IMR-90 (cell line): ENCODE measurements at regions not wholly inside any gene's neighbourhood (a gene's known extent, or its start where the extent isn't known, plus 50 kb on each side); places are given as distances from the start of the nearest gene placed in this dataset.
A peak's percentile ranks its signal among the peaks of the same experiment; 100 is the strongest.

Source experiments
- CEBPB ChIP-seq: IDR thresholded peaks from 2 replicates; pipeline ENCODE4 v1.6.1; 2012; ENCODE audit warnings: low read depth, low read length, improper control_type of control experiment
- CTCF ChIP-seq: conservative IDR thresholded peaks from 2 replicates; pipeline ENCODE4 v1.5.1; 2012; ENCODE audit warnings: mild to moderate bottlenecking, low read depth, low read length, improper control_type of control experiment
- ELK1 ChIP-seq: fragments of 150-350 bp; IDR thresholded peaks from 2 replicates; pipeline ENCODE4 v1.6.1; 2016; ENCODE audit warnings: low read depth, mild to moderate bottlenecking, low read length, moderate library complexity, borderline replicate concordance
- MAFK ChIP-seq: IDR thresholded peaks from 2 replicates; pipeline ENCODE4 v1.6.1; 2012; ENCODE audit warnings: low read depth, low read length, improper control_type of control experiment
- MXI1 ChIP-seq: IDR thresholded peaks from 2 replicates; pipeline ENCODE4 v1.6.1; 2012; ENCODE audit warnings: low read depth, mild to moderate bottlenecking, low read length, moderate library complexity, borderline replicate concordance
- NFE2L2 ChIP-seq: fragments of 150-350 bp; IDR thresholded peaks from 2 replicates; pipeline ENCODE4 v1.6.1; 2016; ENCODE audit warnings: low read depth, mild to moderate bottlenecking, low read length
- POLR2A ChIP-seq: IDR thresholded peaks from 2 replicates; pipeline ENCODE4 v1.6.1; 2012; ENCODE audit warnings: mild to moderate bottlenecking, low read depth, low read length
- RAD21 ChIP-seq: IDR thresholded peaks from 2 replicates; pipeline ENCODE4 v1.6.1; 2012; ENCODE audit warnings: low read length, improper control_type of control experiment
- RCOR1 ChIP-seq: IDR thresholded peaks from 2 replicates; pipeline ENCODE4 v1.6.1; 2012; ENCODE audit warnings: mild to moderate bottlenecking, low read length, improper control_type of control experiment; ENCODE audit not compliant: insufficient replicate concordance
- SMC3 ChIP-seq: fragments of 150-350 bp; IDR thresholded peaks from 2 replicates; pipeline ENCODE4 v1.6.1; 2016; ENCODE audit warnings: low read depth, mild to moderate bottlenecking, antibody characterized with exemption, low read length, moderate library complexity
- USF2 ChIP-seq: fragments of 150-350 bp; IDR thresholded peaks from 2 replicates; pipeline ENCODE4 v1.6.1; 2017; ENCODE audit warnings: mild to moderate bottlenecking, antibody characterized with exemption, low read length, low read depth

DNA sequence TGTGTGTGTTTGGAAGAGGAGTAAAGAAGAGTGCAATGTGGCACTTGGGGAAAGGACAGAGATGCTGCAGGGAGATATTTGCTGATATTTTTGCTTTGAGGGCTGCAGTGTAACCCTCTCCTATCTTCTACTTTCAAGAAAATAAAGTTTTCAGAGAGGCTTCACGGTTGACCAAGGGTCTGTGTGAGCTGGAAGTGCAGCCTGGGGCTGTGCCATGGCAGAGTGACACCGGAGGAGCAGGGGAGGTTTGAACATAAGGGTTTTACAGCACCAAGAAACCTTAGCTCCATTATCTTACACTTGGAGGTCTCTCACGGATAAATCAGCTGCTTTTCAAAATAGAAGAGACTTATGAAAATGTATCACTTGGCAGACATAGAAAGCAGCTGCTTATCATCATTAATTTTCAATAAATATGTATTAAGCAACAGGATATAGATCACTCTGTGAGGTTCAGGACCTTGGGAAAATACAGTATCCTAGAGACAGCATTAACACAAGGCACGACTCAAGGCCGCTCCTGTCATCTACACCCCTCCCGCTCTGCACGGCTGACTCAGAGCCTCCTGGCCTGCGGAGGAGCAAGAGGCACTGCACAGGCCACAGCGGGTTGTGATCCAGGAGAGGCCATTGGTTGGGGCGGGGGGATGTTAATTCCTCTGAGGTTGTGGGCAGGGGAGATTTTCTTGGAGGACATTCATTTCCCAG, 127.8 kb downstream of the COPS8 start:
- TF ChIP-seq USF2: no peak
- TF ChIP-seq CTCF: no peak
- peak; percentile 62; the same call in 1 of the 2 replicates for TF ChIP-seq MXI1
- peak; percentile 38 for TF ChIP-seq RAD21
- TF ChIP-seq RCOR1: peak; percentile 29
- TF ChIP-seq POLR2A: 0 out of 2 replicates have a peak, but pooled peaks have one; percentile 26
- TF ChIP-seq NFE2L2: no peak
- peak; percentile 83 for TF ChIP-seq CEBPB
- TF ChIP-seq MAFK: no peak
- TF ChIP-seq ELK1: no peak
- no peak for TF ChIP-seq SMC3
